H1 (cell line): ENCODE measurements at regions not wholly inside any gene's neighbourhood (a gene's known extent, or its start where the extent isn't known, plus 50 kb on each side); places are given as distances from the start of the nearest gene placed in this dataset. TPM values are rescaled to one million over a fixed set of nuclear protein-coding genes. Genes with fewer than 3 reads are reported as not detected.

Experiments
- JUND ChIP-seq: IDR thresholded peaks from 2 replicates; pipeline ENCODE4 v1.6.1; 2011; ENCODE audit warnings: mild to moderate bottlenecking, improper control_type of control experiment, low read length
- KDM4A ChIP-seq: IDR thresholded peaks from one replicate; pipeline ENCODE4 v1.7.1; 2012; ENCODE audit warnings: low read depth, mild to moderate bottlenecking, moderate library complexity, low read length, inconsistent platforms; ENCODE audit not compliant: severe bottlenecking
- SIN3A ChIP-seq, 2 experiments: IDR thresholded peaks in 1 of 2; conservative IDR thresholded peaks in 1 of 2; 2 replicates each; pipeline ENCODE4 v1.6.1; 2011 to 2012; ENCODE audit warnings: low read length in 2 of 2, improper control_type of control experiment in 1 of 2, low read depth in 1 of 2, mild to moderate bottlenecking in 1 of 2
- small RNA-seq: library from polyadenylated mRNA; stranded (forward); fragments of <200 nt; extraction: miRNeasy Mini kit (QIAGEN cat#:217004); gene quantifications from one replicate; pipeline ENCODE3, GENCODE V24; 2013; ENCODE audit not compliant: insufficient read depth

DNA sequence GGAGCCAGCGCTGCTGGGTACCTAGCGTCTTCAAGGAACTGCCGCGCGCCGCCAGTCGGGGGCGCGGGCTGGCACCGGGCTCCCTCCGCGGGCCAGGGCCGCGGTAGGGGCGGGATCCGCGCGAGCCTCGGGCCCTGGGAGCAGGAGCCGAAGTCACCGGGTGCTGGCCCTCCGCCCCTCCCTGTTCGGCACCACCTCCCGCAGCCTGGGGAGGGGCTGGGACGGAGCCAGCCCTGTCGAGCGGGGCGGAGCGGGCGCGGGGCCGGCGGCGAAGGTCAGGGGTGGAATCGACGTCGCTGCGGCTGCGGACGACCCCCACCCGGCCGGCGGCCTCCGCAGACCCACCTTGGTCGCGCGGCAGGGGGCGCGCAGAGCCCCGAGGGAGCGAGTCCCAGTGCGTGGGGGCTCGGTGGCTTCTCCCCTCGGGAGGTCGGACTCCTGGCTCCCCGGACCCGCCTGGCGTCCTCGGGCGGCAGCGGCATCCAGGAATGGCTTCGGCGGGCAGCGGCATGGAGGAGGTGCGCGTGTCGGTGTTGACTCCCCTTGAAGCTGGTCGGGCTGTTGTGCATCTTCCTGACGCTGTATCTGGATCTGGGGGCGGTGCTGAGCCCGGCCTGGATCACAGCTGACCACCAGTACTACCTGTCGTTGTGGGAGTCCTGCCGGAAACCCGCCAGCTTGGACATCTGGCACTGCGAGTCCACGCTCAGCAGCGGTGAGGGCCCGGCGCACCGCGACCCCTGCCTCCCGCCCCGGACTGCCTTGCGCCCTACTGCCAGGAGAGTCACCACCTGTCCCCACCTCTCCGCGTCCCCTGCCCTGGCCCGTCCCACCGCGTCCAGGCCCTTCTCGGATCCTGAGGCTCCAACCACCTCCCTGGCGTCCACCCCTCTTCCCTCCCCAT lies 50.5 kb upstream of the FAM47C start (continued):
- peak; percentile 51 for TF ChIP-seq KDM4A
- TF ChIP-seq JUND = no peak
- no peak for TF ChIP-seq SIN3A (conservative IDR thresholded peaks at IDR 0.05 in 1 of 2, IDR thresholded peaks at IDR 0.05 in 1 of 2; ENCODE audit: low read depth in 1 of 2, low read length in 2 of 2)

Small RNAs in the stretch of these regions (small RNA-seq; reads per million reads assigned to genes)
- not detected for gene BX842568.4
